Peyer's patch (tissue), 4 donors: ENCODE measurements at regions not wholly inside any gene's neighbourhood (a gene's known extent, or its start where the extent isn't known, plus 50 kb on each side); places are given as distances from the start of the nearest gene placed in this dataset.

ENCODE experiments used
- CTCF ChIP-seq, 6 experiments: fragments of 450-650 bp in 4 of 6; fragments of 200-600 bp in 2 of 6; sonication (generic) in 1 of 6; IDR thresholded peaks; one replicate each; pipeline ENCODE4 v1.5.1; 2017 to 2019; ENCODE audit warnings: antibody characterized with exemption in 6 of 6, mild to moderate bottlenecking in 3 of 6, moderate library complexity in 1 of 6
- POLR2A ChIP-seq, 2 donors: fragments of 450-650 bp; IDR thresholded peaks; one replicate each; pipeline ENCODE4 v1.5.1; 2017; ENCODE audit warnings: antibody characterized with exemption in 2 of 2, mild to moderate bottlenecking in 2 of 2, moderate library complexity in 2 of 2

- TF ChIP-seq CTCF (IDR thresholded peaks at IDR 0.05) (no peak), POLR2A (IDR thresholded peaks at IDR 0.05) (no peak)
These were observed 1932.2 kb upstream of the RAG2 start for GRCh38 chr11:38530226-38530625.
